ENCODE measurements at regions not wholly inside any gene's neighbourhood (a gene's known extent, or its start where the extent isn't known, plus 50 kb on each side); places are given as distances from the start of the nearest gene placed in this dataset.

- TF ChIP-seq MGA (IDR thresholded peaks at IDR 0.05) (peak; percentile 17; the same call in 1 of the 2 replicates), CC2D1A (IDR thresholded peaks at IDR 0.05) (no peak), ATF1 (CRISPR knock-in tag; IDR thresholded peaks at IDR 0.05) (no peak), ATF1 (tag; IDR thresholded peaks at IDR 0.05) (peak; percentile 22; the same call in 1 of the 2 replicates), TRIM24 (IDR thresholded peaks at IDR 0.05) (peak in 1 of 2 experiments; percentile 26; a peak in 1 of 4 replicates), FOXK1 (CRISPR knock-in tag; IDR thresholded peaks at IDR 0.05; ENCODE audit: borderline replicate concordance) (no peak), GABPA (tag; conservative IDR thresholded peaks at IDR 0.05; ENCODE audit: low read depth) (peak; percentile 87), ZNF316 (IDR thresholded peaks at IDR 0.05) (peak; percentile 62), PHTF2 (CRISPR knock-in tag; IDR thresholded peaks at IDR 0.05) (no peak), PREB (CRISPR knock-in tag; IDR thresholded peaks at IDR 0.05) (no peak), ELF1 (tag; IDR thresholded peaks at IDR 0.05) (peak; percentile 88), C11orf30 (IDR thresholded peaks at IDR 0.05; ENCODE audit: low read depth) (peak; percentile 33; the same call in 1 of the 2 replicates), NRF1 (conservative IDR thresholded peaks at IDR 0.05 in 1 of 2, IDR thresholded peaks at IDR 0.05 in 1 of 2) (peak; percentile 58 to 70), NR2C1 (IDR thresholded peaks at IDR 0.05) (peak; percentile 49; the same call in 1 of the 2 replicates), NR2C1 (tag; IDR thresholded peaks at IDR 0.05) (no peak; the same call in 1 of the 2 replicates), NR2C2 (CRISPR knock-in tag; IDR thresholded peaks at IDR 0.05) (no peak), NR2C2 (tag; IDR thresholded peaks at IDR 0.05) (peak; percentile 72; the same call in 1 of the 2 replicates)
Observed at GRCh38 chr21:9767592-9768375, 753.6 kb upstream of the TPTE start (continued).
